SU-DHL-6 (cell line): ENCODE measurements at regions not wholly inside any gene's neighbourhood (a gene's known extent, or its start where the extent isn't known, plus 50 kb on each side); places are given as distances from the start of the nearest gene placed in this dataset.

ENCODE experiments used
- H2AFZ ChIP-seq: fragments of 200-600 bp; sonication (generic); 2 replicates; pipeline ENCODE4 v1.6.1; 2014; ENCODE audit warnings: low read depth, mild to moderate bottlenecking, moderate library complexity, mixed read lengths, antibody characterized with exemption, low read length; ENCODE audit not compliant: severe bottlenecking
- H3F3A ChIP-seq: fragments of 200-600 bp; shearing (Covaris generic); 2 replicates; pipeline ENCODE4 v1.6.0; 2016; ENCODE audit warnings: antibody characterized with exemption, mild to moderate bottlenecking; ENCODE audit not compliant: insufficient read depth
- H3K27ac ChIP-seq: fragments of 200-600 bp; sonication (generic); 2 replicates; pipeline ENCODE4 v1.5.1; 2016; ENCODE audit warnings: low read depth, mild to moderate bottlenecking, low read length, moderate library complexity, mixed read lengths
- H3K27me3 ChIP-seq: fragments of 200-600 bp; sonication (generic), shearing (Covaris generic); 2 replicates; pipeline ENCODE4 v1.6.0; 2014; ENCODE audit warnings: mild to moderate bottlenecking, low read length
- H3K36me3 ChIP-seq: fragments of 200-600 bp; sonication (generic); 2 replicates; pipeline ENCODE4 v1.6.1; 2014; ENCODE audit warnings: mild to moderate bottlenecking, low read length, mixed read lengths
- H3K4me2 ChIP-seq: fragments of 300-600, 200-600 bp; shearing (Covaris generic), sonication (generic); 2 replicates; pipeline ENCODE4 v1.6.0; 2014; ENCODE audit warnings: low read length, low read depth, mild to moderate bottlenecking; ENCODE audit not compliant: poor library complexity, severe bottlenecking
- H3K4me3 ChIP-seq: fragments of 200-600 bp; sonication (generic); 2 replicates; pipeline ENCODE4 v1.5.1; 2014; ENCODE audit warnings: antibody characterized with exemption, low read length, mild to moderate bottlenecking, mixed read lengths; ENCODE audit not compliant: insufficient read depth, poor library complexity, severe bottlenecking
- H3K79me2 ChIP-seq: fragments of 200-600 bp; sonication (generic); 2 replicates; pipeline ENCODE4 v1.6.1; 2014; ENCODE audit warnings: mild to moderate bottlenecking, low read length, moderate library complexity; ENCODE audit not compliant: insufficient read depth
- H3K9ac ChIP-seq: fragments of 200-600 bp; sonication (generic); 2 replicates; pipeline ENCODE4 v1.7.0; 2014; ENCODE audit warnings: mild to moderate bottlenecking, low read length
- H3K9me2 ChIP-seq: fragments of 200-600 bp; sonication (generic); replicated peaks from 2 replicates; pipeline ENCODE4 v1.6.1; 2014; ENCODE audit warnings: low read length; ENCODE audit not compliant: insufficient read depth
- H3K9me3 ChIP-seq: fragments of 200-600 bp; sonication (generic); 2 replicates; pipeline ENCODE4 v1.6.1; 2014; ENCODE audit warnings: low read length, mixed read lengths; ENCODE audit not compliant: insufficient read depth
- H4K20me1 ChIP-seq: fragments of 200-600 bp; sonication (generic); 2 replicates; pipeline ENCODE4 v1.6.1; 2014; ENCODE audit warnings: low read depth, mild to moderate bottlenecking, antibody characterized with exemption, low read length, moderate library complexity, mixed read lengths
- CTCF ChIP-seq: fragments of 200-600 bp; sonication (generic); IDR thresholded peaks from one replicate; pipeline ENCODE4 v1.5.1; 2017; ENCODE audit warnings: antibody characterized with exemption, mild to moderate bottlenecking, low read length, moderate library complexity; ENCODE audit not compliant: insufficient read depth, poor library complexity, severe bottlenecking
- EZH2phosphoT487 ChIP-seq: fragments of 200-600 bp; sonication (generic), shearing (Covaris generic); conservative IDR thresholded peaks from 2 replicates; pipeline ENCODE4 v1.6.1; 2018; ENCODE audit warnings: mild to moderate bottlenecking, antibody characterized with exemption, low read length, moderate library complexity, mixed read lengths

- H3K36me3 ChIP-seq, result no peaks in the 10 kb centered on the region
- H3K4me3 ChIP-seq, result no peak overlapping the region
- H2AFZ ChIP-seq, result no peak overlapping the region
Observed at GRCh38 chr2:40591774-40592173, 139.9 kb upstream of the SLC8A1 start.

GRCh38 chr2:40592218-40592617 is 140.3 kb upstream of the SLC8A1 start:
- TF ChIP-seq EZH2phosphoT487, result no peak
- no peak for TF ChIP-seq CTCF
- no peak overlapping the region for H3K4me3 ChIP-seq
- no peak overlapping the region for H3K4me2 ChIP-seq
- no peaks in the 10 kb centered on the region for H3K36me3 ChIP-seq
- H3K27me3 ChIP-seq, result no peaks in the 10 kb centered on the region; the same call in 1 of the 2 replicates
- no peak overlapping the region for H3K9ac ChIP-seq
- H3K79me2 ChIP-seq, result no peaks in the 10 kb centered on the region
- H2AFZ ChIP-seq, result no peak overlapping the region
- H3F3A ChIP-seq, result no peaks in the 10 kb centered on the region
- no peaks in the 10 kb centered on the region for H3K9me3 ChIP-seq
- no peaks in the 10 kb centered on the region for H3K9me2 ChIP-seq
- H3K27ac ChIP-seq, result no peak overlapping the region
- H4K20me1 ChIP-seq, result no peaks in the 10 kb centered on the region

More at GRCh38 chr2:40591774-40592173, 139.9 kb upstream of the SLC8A1 start:
- Histone ChIP-seq H3K4me2 (no peak overlapping the region), H3K27ac (no peak overlapping the region), H3K9me3 (no peaks in the 10 kb centered on the region), H3K79me2 (no peaks in the 10 kb centered on the region), H3K9ac (no peak overlapping the region), H3K9me2 (no peaks in the 10 kb centered on the region), H3F3A (no peaks in the 10 kb centered on the region), H4K20me1 (no peaks in the 10 kb centered on the region), H3K27me3 (no peaks in the 10 kb centered on the region)
- TF ChIP-seq EZH2phosphoT487 (no peak), CTCF (no peak)

- no peaks in the 10 kb centered on the region for H3K27me3 ChIP-seq
Observed at GRCh38 chr2:40606862-40607261, 155.0 kb upstream of the SLC8A1 start.

More at GRCh38 chr2:40606862-40607261, 155.0 kb upstream of the SLC8A1 start:
- TF ChIP-seq EZH2phosphoT487 (no peak), CTCF (no peak)
- no peaks in the 10 kb centered on the region for H3F3A ChIP-seq
- no peaks in the 10 kb centered on the region for H3K79me2 ChIP-seq
- no peaks in the 10 kb centered on the region for H3K36me3 ChIP-seq
- H3K27ac ChIP-seq, result no peak overlapping the region
- no peak overlapping the region for H3K4me3 ChIP-seq
- no peak overlapping the region for H3K4me2 ChIP-seq
- no peak overlapping the region for H3K9ac ChIP-seq
- no peaks in the 10 kb centered on the region for H3K9me3 ChIP-seq
- H3K9me2 ChIP-seq, result no peaks in the 10 kb centered on the region
- no peaks in the 10 kb centered on the region for H4K20me1 ChIP-seq
- H2AFZ ChIP-seq, result no peak overlapping the region
